ENCODE measurements at regions not wholly inside any gene's neighbourhood (a gene's known extent, or its start where the extent isn't known, plus 50 kb on each side); places are given as distances from the start of the nearest gene placed in this dataset.

GRCh38 chr11:37142591-37142990, 544.6 kb upstream of the RAG2 start:
- no peak for TF ChIP-seq NFE2L2 (conservative IDR thresholded peaks at IDR 0.05; ENCODE audit: low read length)
- TF ChIP-seq, protein P1, sequence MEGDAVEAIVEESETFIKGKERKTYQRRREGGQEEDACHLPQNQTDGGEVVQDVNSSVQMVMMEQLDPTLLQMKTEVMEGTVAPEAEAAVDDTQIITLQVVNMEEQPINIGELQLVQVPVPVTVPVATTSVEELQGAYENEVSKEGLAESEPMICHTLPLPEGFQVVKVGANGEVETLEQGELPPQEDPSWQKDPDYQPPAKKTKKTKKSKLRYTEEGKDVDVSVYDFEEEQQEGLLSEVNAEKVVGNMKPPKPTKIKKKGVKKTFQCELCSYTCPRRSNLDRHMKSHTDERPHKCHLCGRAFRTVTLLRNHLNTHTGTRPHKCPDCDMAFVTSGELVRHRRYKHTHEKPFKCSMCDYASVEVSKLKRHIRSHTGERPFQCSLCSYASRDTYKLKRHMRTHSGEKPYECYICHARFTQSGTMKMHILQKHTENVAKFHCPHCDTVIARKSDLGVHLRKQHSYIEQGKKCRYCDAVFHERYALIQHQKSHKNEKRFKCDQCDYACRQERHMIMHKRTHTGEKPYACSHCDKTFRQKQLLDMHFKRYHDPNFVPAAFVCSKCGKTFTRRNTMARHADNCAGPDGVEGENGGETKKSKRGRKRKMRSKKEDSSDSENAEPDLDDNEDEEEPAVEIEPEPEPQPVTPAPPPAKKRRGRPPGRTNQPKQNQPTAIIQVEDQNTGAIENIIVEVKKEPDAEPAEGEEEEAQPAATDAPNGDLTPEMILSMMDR (IDR thresholded peaks at IDR 0.05) = no peak
- no peak for TF ChIP-seq POLR2AphosphoS2 (conservative IDR thresholded peaks at IDR 0.05; ENCODE audit: low read length)
- TF ChIP-seq, protein P2, sequence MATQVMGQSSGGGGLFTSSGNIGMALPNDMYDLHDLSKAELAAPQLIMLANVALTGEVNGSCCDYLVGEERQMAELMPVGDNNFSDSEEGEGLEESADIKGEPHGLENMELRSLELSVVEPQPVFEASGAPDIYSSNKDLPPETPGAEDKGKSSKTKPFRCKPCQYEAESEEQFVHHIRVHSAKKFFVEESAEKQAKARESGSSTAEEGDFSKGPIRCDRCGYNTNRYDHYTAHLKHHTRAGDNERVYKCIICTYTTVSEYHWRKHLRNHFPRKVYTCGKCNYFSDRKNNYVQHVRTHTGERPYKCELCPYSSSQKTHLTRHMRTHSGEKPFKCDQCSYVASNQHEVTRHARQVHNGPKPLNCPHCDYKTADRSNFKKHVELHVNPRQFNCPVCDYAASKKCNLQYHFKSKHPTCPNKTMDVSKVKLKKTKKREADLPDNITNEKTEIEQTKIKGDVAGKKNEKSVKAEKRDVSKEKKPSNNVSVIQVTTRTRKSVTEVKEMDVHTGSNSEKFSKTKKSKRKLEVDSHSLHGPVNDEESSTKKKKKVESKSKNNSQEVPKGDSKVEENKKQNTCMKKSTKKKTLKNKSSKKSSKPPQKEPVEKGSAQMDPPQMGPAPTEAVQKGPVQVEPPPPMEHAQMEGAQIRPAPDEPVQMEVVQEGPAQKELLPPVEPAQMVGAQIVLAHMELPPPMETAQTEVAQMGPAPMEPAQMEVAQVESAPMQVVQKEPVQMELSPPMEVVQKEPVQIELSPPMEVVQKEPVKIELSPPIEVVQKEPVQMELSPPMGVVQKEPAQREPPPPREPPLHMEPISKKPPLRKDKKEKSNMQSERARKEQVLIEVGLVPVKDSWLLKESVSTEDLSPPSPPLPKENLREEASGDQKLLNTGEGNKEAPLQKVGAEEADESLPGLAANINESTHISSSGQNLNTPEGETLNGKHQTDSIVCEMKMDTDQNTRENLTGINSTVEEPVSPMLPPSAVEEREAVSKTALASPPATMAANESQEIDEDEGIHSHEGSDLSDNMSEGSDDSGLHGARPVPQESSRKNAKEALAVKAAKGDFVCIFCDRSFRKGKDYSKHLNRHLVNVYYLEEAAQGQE (IDR thresholded peaks at IDR 0.05) = no peak
